ENCODE measurements at regions not wholly inside any gene's neighbourhood (a gene's known extent, or its start where the extent isn't known, plus 50 kb on each side); places are given as distances from the start of the nearest gene placed in this dataset.
"Not testable (repeated sequence)": the region's sequence is repeated elsewhere in the genome, so short reads cannot be mapped to it uniquely, and the experiment has no call there.

DNA sequence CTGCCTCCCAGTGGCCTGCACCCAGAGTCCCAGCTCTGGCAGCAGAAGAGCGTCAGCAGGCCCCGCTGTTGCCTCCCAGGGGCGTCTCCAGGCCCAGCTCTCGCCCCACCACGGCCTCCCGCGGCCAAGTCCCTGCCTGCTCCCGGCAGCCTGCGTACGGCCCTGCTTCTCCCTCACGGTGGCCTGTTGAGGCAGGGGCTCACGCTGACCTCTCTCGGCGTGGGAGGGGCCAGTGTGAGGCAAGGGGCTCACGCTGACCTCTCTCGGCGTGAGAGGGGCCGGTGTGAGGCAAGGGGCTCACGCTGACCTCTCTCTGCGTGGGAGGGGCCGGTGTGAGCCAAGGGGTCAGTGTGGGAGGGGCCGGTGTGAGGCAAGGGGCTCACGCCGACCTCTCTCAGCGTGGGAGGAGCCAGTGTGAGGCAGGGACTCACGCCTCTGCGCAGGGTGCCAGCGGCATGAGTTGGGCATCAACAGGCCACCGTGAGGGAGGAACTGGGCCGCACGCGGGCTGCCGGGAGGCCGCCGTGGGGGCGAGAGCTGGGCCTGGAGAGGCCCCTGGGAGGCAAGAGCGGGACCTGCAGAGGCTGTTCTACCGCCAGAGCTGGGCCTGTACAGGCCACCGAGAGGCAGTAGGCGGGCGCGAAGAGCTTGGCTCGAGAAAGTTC is 254.1 kb upstream of the NUPR2 start:
- TF ChIP-seq, protein P1, sequence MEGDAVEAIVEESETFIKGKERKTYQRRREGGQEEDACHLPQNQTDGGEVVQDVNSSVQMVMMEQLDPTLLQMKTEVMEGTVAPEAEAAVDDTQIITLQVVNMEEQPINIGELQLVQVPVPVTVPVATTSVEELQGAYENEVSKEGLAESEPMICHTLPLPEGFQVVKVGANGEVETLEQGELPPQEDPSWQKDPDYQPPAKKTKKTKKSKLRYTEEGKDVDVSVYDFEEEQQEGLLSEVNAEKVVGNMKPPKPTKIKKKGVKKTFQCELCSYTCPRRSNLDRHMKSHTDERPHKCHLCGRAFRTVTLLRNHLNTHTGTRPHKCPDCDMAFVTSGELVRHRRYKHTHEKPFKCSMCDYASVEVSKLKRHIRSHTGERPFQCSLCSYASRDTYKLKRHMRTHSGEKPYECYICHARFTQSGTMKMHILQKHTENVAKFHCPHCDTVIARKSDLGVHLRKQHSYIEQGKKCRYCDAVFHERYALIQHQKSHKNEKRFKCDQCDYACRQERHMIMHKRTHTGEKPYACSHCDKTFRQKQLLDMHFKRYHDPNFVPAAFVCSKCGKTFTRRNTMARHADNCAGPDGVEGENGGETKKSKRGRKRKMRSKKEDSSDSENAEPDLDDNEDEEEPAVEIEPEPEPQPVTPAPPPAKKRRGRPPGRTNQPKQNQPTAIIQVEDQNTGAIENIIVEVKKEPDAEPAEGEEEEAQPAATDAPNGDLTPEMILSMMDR (IDR thresholded peaks at IDR 0.05; ENCODE audit: low read length) = not testable (repeated sequence)
- not testable (repeated sequence) for TF ChIP-seq EZH2 (IDR thresholded peaks at IDR 0.05; ENCODE audit: borderline replicate concordance, low read length)

Data from OCI-LY1 (cell line).